ENCODE measurements at regions not wholly inside any gene's neighbourhood (a gene's known extent, or its start where the extent isn't known, plus 50 kb on each side); places are given as distances from the start of the nearest gene placed in this dataset.
"Not testable (repeated sequence)": the region's sequence is repeated elsewhere in the genome, so short reads cannot be mapped to it uniquely, and the experiment has no call there.

DNA sequence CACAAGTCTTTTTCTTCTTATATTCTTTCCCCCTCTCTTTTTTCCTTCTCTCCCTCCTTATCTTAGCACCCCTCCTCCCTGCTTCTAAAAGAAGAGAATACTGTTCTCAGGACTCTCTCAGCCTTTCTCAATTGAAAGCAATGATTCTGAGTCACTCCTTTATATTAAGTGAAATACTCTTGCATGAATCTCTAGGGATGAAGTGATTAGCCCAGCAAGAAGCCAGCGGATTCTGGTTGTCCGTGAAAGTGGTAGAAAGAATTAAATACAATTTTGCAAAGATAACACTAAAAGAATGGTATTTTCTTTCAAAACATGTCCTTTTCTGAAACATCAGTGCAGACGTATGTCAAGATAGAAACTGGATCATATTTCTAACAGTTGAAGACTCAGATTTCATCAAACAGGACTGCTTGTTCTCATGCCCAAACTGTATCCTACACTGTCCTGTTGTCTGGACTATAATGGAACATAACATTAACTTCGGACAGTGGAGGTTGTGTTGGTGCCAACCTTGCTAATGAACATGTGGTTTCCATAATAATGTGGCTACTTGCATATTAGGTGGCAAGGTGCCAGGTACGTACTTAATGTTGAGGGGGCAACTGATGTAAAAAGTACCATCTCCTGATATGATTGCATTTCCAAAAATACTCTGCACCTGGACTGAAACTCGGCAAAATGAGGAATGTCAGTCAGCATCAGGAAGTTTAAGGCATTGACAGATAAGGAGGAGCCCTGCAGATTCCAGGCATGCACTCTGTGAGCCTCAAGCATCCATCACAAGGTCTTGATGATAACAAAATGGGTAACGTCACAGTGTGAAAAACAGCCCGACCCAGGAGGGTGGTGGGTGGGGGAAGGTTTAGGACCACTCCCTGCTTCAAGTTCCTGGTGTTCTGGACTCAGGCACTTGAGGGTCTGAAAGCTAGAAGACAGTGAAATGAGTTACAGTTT, 357.2 kb downstream of the DLEU7 start:
- no peak for DNase-seq (ENCODE audit: low read depth)

DNA sequence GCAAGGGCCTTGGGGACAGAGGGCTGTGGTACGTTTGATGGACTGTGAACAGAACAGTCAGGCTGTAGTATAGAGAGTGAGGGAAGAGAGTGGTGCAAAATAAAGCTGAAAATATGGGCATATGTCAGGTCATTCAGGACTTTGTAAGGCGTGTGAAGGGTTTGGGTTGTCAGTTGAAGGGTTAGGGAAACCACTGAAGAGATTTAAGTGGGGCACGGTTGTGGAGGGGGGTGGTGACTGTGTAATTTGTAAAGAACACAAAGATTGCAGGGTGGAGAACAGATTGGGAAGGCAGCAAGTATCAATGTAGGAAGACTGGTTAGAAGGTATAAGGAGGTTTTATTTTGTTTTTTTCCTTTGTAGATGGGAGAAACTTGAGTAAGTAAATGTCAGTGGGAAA, 349.8 kb downstream of the DLEU7 start:
- DNase-seq (ENCODE audit: low read depth), result no peak

DNA sequence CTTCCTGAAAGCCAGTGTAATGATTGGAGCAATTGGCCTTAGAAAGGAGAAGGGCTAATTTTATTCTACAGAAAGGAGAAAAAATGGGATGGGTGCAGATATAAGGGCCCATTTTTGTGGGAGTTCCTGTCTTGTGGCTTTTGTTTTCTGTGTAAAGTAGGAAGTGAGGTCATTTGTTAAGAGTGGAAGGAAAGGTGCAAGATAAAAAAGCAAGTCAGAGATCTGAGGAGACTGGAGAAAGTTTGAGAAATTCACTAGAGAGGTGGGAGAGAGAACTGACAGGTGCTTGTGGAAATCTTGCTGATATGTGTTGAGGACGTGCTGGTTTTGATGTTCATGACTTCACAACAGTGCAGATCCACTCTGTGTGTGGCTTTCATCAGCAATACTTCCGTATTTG, 349.4 kb downstream of the DLEU7 start:
- DNase-seq (ENCODE audit: low read depth), result no peak

DNA sequence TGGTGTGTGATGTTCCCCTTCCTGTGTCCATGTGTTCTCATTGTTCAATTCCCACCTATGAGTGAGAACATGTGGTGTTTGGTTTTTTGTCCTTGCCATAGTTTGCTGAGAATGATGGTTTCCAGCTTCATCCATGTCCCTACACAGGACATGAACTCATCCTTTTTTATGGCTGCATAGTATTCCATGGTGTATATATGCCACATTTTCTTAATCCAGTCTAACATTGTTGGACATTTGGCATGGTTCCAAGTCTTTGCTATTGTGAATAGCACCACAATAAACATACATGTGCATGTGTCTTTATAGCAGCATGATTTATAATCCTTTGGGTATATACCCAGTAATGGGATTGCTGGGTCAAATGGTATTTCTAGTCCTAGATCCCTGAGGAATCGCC, 340.3 kb downstream of the DLEU7 start:
- DNase-seq (ENCODE audit: low read depth), result not testable (repeated sequence)

DNA sequence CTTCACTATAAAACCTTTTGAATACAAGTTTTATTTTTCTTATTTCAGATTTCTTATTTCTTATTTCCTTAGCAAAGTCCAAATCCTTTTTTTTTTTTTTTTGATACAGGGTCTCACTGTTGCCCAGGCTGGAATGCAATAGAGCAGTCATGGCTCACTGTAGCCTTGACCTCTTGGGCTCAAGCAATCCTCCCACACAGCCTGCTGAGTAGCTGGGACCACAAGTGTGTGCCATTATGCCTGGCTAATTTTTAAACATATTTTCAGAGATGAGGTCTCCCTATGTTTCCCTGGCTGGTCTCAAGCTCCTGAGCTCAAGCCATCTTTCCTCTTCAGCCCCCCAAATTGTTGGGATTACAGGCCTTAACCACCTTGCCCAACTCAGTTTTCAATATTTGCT, 334.3 kb downstream of the DLEU7 start:
- DNase-seq (ENCODE audit: low read depth), result no peak

DNA sequence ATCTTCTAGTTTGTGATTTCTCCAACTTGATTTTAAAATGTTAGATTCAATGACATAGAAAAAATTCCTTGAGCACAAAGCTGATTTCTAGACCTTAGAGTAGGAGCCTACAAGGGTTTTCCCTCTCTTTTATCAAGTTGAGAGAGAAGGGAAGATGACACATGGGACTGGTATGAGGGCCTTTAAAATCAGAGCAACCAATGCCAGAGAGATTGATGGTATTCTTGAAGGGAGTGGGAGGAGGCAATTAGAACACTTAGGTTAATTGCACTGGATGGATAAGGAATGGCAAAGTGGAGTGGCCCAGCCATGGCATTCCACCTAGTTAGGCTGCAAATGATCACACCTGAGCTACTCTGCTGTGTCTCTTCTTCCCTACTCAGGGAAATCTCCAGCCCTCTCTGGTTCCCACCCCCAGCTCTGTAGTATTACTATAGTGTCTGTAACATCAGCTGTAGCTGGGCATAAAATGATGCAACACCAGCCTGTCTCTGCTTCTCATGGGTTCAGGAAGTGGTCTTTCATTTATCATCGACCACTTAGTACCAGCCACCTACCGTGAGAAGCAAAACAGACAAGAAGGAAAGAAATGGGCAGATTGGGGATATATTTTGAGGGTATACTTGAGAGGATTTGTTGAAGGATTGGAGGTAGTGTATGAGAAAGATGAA, 333.6 kb downstream of the DLEU7 start:
- DNase-seq (ENCODE audit: low read depth), result no peak

DNA sequence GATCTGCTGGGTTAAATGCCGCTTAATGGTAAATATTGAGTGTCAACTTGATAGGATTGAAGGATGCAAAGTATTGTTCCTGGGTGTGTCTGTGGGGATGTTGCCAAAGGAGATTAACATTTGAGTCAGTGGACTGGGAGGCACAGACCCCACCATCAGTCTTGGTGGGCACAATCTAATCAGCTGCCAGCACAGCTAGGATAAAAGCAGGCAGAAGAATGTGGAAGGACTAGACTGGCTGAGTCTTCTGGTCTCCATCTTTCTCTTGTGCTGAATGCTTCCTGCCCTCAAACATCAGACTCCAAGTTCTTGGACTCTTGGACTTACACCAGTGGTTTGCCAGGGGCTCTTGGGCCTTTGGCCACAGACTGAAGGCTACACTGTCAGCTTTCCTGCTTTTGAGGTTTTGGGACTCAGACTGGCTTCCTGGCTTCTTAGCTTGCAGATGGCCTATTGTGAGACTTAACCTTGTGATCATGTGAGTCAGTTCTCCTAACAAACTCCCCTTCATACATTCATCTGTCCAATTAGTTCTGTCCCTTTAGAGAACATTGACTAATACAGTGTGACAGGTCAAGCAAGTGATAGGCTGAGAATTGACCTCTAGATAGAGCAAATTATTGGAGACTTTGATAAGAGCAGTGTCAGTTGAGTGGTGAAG, 332.5 kb downstream of the DLEU7 start:
- DNase-seq (ENCODE audit: low read depth), result not testable (repeated sequence)

DNA sequence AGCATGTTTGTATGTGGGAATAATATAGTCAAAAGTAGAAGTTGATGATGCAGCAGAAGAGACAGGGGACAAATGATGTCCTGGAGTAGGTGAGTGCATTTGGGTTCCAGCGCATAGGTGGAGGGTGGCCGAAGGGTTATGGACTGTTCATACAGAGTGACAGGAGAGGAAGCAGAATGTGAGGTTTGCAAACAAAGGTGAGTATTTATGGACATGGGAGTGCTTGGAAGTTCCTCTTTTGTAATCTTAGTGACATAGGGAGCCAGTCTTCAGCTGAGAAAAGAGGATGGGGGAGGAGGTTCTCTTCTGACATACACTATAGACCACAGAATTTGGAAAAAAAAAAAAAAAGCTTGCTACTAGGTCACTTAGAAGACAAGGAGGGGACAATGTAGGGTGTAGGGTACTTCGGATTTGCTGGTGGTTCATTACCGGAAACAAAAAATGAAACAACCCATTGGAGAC, 331.6 kb downstream of the DLEU7 start:
- no peak for DNase-seq (ENCODE audit: low read depth)

DNA sequence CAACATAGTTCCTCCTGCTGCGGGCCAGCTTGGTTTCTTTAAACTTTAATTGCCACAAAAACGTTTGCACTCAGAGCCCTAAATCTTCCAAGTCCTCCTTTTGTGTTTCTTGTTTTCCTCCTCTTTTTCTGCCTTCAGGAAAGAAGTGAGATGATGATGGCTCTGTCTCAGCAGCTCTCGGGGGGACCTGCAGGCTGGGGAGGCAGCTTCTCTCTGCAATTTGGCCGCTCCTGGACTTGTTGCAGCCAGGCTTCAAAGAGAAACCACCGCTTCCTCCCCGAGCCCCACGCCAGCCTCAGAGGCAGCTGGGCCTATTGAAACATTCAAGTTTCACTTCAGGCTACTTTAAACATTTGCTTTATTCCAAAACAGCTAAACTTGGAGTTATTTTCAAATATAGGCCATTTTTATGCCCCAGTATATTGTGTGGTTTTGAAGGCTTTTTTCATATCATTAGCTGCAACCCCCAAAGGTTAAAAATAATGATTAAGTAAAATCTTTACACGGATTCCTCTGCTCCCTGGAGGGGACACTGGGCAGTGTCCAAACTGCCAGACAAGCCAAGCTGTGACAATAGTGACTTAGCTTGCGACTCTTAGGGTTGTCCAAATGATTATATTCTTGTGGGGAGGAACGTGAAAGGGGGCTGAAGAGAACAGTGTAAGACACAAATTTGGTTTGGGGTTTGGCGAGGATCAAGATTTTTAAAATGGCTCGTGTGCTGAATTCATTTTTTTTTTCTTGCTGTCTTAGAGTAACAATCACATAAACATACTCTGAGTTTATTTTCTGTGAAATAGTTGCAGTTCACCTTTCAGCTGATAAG, 330.8 kb downstream of the DLEU7 start:
- DNase-seq (ENCODE audit: low read depth), result peak; percentile 6

DNA sequence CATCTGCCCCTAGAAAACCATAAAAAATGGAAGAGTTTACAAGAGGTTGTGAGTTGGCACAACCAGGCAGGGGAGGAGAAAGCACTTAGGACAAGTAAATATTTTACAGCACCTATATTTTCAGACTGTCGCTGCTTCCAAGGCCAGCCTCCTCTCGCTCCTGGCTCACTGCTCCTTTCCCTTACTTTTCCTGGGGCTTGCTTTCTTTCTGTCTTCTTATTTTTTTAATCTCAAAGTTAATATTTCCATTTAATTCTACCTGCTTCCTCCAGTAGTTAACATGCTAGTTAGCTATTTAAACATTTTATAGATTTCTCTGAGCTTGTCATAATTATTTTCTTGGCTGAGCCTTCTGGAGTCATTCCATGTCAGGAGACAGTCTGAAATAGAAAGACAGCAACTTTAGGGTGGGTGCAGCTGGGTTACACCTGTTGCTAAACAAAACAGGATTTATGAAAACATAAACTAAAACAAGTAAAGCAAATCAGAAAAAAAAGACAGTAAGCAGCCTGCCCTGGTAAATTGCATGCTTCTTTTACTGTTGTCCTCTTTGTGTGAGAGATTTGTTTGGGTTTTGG, 330.1 kb downstream of the DLEU7 start:
- DNase-seq (ENCODE audit: low read depth), result no peak

DNA sequence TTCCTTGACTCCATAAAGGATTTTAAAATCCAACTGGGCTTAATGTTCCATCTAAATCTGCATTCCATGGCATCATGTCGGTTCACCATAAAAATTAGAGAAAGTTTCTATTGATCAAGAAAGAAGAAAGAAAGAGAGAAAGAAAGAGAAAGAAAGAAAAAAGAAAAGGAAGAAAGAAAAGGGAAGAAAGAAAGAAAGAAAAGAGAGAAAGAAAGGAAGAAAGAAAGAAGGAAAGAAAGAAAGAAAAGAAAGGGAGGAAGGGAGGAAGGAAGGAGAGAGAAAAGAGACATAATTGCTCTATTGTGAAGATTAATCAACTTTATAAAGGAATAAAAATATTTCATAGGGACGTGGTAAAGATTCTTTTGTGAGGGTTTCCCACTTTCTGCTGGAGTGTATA, 329.2 kb downstream of the DLEU7 start:
- no peak for DNase-seq (ENCODE audit: low read depth)

DNA sequence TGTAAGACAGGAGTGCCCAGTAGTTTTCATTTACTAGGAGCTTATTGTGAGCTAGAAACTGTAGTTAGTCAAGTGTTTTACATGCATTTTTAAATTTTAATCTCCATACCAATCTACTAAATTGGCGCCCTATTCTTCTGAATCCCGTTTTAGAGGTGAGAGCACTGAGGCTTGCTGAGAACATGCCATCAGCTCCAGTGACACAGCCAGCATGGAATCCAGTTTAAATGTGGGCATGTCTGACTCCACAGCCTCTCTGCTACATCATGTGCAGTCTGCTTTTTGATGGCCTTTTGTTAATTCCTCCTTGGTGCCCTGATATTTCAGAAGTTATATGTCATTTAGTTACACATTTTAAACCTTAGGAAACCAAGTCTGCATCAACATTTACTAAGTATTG, 325.4 kb downstream of the DLEU7 start:
- no peak for DNase-seq (ENCODE audit: low read depth)

DNA sequence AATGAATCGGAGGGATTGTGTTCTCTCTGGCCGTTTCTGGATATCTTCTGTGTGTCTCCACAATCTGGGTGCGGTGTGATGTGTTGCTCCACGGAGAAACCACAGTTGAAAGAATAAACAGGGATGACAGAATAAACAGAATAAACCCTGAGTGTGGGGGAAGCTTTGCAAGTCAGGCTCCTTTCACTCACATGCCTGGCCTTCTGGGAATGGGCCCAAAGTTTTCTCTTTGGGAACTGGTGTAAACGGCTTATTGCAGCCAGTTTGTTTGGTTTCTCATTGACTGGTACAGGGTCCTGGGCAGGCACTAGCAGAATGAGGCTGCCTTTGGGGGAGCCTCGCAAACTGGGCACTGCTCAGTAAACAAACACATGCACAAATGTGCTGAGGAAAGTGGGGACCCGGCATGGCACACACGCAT, 324.7 kb downstream of the DLEU7 start:
- DNase-seq (ENCODE audit: low read depth), result no peak

DNA sequence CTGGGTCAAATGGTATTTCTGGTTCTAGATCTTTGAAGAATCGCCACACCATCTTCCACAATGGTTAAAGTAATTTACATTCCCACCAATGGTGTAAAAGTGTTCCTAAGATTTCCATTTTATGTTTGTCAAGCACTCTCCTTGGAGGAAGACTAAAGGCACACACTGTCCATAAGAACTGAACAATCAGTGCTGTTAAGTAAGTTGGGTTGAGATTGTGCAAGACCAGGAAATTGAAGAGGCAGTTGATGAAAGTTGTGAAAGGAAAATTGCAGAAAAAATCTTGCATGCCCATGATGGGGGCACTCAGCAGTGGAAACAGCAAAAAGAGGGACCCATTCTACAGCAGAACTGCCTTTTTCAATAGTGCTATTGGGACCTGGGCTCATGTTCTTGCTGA, 323.6 kb downstream of the DLEU7 start:
- no peak for DNase-seq (ENCODE audit: low read depth)

DNA sequence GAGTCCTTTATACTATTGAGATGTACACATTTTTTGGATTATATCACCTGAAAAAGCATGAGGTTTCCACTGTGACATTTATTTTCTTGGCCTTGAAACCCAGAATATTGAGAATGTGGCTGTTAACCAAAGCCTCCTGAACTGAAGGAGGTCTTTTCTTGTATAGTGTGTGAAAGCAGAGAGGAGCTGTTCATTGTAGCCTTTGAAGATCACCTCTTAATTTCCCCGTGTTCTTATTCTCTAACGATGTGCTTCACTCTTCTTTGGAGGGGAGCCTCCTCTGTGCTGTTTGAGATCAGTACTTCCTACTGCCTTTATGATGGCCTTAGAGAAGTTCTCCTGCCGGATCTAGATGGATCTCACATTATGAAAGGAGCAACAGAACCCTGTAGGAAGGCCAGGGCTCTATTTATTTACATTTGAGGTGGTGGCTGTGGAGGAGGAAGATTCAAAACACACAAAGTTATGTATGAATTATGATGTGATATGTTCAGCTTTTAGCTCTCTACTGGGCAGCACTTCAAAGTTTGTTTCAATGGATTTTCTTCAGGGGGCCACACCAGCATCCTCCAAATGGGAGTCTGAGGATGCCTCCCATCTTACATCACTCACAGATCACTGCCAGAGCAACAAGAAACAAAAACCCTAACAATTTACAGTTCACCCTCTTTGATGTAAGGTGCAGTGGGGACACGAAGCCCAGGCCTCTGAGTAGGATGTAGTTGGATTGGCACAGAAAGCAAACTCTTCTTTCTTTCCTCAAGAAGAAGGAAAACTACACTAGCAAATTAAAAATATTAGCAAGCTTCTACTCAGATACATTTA, 322.3 kb downstream of the DLEU7 start:
- no peak for DNase-seq (ENCODE audit: low read depth)

DNA sequence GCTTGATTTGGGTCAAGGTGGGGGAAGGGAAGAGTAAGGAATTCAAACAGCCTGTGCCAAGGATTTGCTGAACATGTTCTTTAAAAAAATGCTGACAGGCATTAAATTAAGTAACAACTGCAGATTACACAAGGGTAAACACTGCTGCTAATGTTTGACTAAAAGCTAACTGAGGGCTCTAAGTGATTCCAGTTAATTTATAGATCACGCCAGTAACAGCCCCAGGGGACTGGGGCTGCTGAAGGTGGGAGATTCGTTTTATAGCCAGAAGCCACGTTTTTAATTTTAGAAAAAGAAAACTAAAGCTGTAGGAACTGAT, 321.7 kb downstream of the DLEU7 start:
- DNase-seq (ENCODE audit: low read depth), result no peak

DNA sequence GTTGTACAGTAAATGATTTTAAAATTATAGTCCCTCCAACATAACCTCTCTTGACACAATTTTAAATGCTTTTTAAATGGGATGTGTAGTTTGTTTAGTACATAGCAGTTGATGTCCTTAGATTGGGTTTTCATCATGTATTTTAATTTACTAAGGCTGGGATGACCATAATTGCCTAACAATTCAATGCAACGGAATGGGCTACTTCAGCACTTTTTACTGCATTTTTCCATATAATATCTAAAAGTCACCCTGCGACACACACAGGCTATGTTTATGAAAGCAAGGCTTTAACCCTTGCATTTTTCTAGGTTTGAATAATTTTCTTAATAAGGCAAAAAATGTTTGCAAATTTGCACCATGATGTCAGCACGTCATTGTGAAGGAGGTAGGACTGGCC, 321.0 kb downstream of the DLEU7 start:
- no peak for DNase-seq (ENCODE audit: low read depth)

DNA sequence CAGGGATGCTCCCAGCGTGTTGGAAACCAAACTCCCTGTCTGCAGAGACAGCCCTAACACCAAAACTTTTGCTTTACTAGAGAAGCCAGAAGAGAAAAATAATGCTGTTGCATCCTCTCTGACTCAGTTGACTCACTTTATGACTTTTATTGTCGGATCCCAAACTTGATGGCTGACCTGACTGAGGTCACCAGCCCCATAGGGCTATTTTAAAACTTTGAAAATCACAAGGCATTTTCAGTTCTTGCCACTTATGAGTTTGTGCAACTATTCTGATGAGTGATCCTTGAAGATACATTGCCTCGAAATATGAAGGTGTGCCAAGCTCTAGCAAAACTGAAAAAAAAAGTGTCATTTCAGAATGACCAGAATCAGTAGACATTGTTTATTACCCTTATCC, 320.2 kb downstream of the DLEU7 start:
- DNase-seq (ENCODE audit: low read depth), result no peak

DNA sequence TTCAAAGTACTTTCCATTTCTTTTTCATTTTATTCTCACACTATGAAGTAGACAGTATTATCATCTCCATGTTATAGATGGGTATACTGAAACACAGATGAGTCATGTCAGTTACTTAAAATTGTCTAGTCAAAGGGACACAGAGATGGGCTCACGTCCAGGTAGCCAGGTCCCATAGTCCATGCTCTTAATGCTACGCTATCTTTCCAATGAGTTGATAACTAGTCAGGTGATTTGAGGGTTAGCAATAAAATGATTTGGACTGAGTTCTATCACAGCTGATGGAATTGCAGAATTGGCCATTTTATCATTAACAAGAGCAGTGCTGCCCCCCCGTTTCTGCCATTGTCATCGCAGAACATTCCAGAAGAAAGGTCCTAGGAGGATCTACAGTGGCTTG, 318.9 kb downstream of the DLEU7 start:
- DNase-seq (ENCODE audit: low read depth), result no peak

DNA sequence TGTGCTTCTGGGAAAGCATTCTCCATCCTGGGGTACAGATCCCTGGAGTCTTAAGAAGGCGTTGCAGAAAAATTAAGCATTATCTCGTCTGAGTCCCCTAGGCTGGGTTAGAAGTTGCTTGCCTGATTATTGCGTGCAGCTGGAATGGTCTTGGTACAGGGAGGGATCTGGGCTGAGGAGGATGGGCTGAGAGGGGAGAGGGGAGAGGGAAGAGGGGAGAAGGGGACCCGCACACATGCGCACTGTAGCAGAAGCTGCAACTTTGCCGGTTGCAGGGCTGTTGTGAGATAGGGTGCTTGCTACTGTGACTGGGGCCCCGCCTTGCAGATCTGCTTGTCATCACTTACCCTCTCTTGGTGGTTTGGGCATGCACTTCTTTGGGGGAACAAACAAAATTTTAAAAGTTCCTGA, 316.8 kb downstream of the DLEU7 start:
- no peak for DNase-seq (ENCODE audit: low read depth)

DNA sequence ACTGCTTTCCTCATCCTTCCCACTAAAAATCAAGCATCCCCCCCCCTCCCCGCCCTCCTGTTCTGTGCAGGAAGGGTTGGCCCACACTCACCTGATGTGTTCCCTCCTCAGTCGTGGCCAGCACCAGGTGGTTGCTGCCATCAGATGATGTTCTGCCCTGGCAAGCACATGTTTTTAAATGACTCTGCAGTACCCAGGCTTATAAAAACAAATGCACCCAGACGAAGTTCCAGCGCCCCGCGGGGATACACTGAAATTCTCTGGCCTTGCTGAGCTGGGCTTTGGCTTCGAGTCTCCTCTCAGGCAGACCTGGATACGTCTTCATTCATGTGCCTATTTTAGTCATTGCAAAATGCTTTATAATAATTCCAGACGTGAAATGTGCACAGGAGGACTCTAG, 316.3 kb downstream of the DLEU7 start:
- no peak for DNase-seq (ENCODE audit: low read depth)

All from T follicular helper cell (primary cell).